Activated CD4-positive, alpha-beta T cell treated with anti-CD3 and anti-CD28 coated beads for 24 hours (primary cell): ENCODE measurements at regions not wholly inside any gene's neighbourhood (a gene's known extent, or its start where the extent isn't known, plus 50 kb on each side); places are given as distances from the start of the nearest gene placed in this dataset.
"Not testable (repeated sequence)": the region's sequence is repeated elsewhere in the genome, so short reads cannot be mapped to it uniquely, and the experiment has no call there.

Experiments used
- DNase-seq, 2 donors: peaks; one replicate each; pipeline ENCODE4 v3.0.0-alpha.2; 2020; ENCODE audit warnings: low read depth in 2 of 2

GRCh38 chr2:234861841-234862735 is 89.7 kb upstream of the SH3BP4 start:
- DNase-seq: no peak

- DNase-seq: not testable (repeated sequence)
Observed at GRCh38 chr2:234859330-234859872, 92.4 kb upstream of the SH3BP4 start.

- DNase-seq: no peak
Observed at GRCh38 chr2:234858790-234859329, 93.0 kb upstream of the SH3BP4 start.

- DNase-seq: no peak
Observed at GRCh38 chr2:234858145-234858544, 93.7 kb upstream of the SH3BP4 start.

GRCh38 chr2:234853729-234854128 is 98.1 kb upstream of the SH3BP4 start:
- no peak for DNase-seq

- no peak for DNase-seq
Observed at GRCh38 chr2:234852941-234853340, 98.9 kb upstream of the SH3BP4 start.

- DNase-seq: no peak
Observed at GRCh38 chr2:234852035-234852434, 99.8 kb upstream of the SH3BP4 start.

GRCh38 chr2:234851451-234851850 is 100.4 kb upstream of the SH3BP4 start:
- DNase-seq: no peak

- no peak for DNase-seq
Observed at GRCh38 chr2:234850818-234851217, 101.0 kb upstream of the SH3BP4 start.

- DNase-seq: no peak
Observed at GRCh38 chr2:234849678-234850077, 102.1 kb upstream of the SH3BP4 start.

GRCh38 chr2:234848578-234848977 is 103.2 kb upstream of the SH3BP4 start:
- DNase-seq: no peak

GRCh38 chr2:234847639-234848038 is 104.2 kb upstream of the SH3BP4 start:
- no peak for DNase-seq

- no peak for DNase-seq
Observed at GRCh38 chr2:234847364-234847635, 104.5 kb upstream of the SH3BP4 start.

GRCh38 chr2:234846599-234847363 is 105.0 kb upstream of the SH3BP4 start:
- no peak for DNase-seq

GRCh38 chr2:234845602-234846590 is 105.9 kb upstream of the SH3BP4 start:
- no peak for DNase-seq

GRCh38 chr2:234843411-234843810 is 108.4 kb upstream of the SH3BP4 start:
- no peak for DNase-seq

GRCh38 chr2:234842753-234843152 is 109.1 kb upstream of the SH3BP4 start:
- DNase-seq: no peak

- DNase-seq: no peak
Observed at GRCh38 chr2:234841321-234842015, 110.3 kb upstream of the SH3BP4 start.

- DNase-seq: no peak
Observed at GRCh38 chr2:234840336-234840735, 111.5 kb upstream of the SH3BP4 start.

- no peak for DNase-seq
Observed at GRCh38 chr2:234839285-234839684, 112.5 kb upstream of the SH3BP4 start.

GRCh38 chr2:234836271-234836670 is 115.5 kb upstream of the SH3BP4 start:
- no peak for DNase-seq
